ENCODE measurements at regions not wholly inside any gene's neighbourhood (a gene's known extent, or its start where the extent isn't known, plus 50 kb on each side); places are given as distances from the start of the nearest gene placed in this dataset.

DNA sequence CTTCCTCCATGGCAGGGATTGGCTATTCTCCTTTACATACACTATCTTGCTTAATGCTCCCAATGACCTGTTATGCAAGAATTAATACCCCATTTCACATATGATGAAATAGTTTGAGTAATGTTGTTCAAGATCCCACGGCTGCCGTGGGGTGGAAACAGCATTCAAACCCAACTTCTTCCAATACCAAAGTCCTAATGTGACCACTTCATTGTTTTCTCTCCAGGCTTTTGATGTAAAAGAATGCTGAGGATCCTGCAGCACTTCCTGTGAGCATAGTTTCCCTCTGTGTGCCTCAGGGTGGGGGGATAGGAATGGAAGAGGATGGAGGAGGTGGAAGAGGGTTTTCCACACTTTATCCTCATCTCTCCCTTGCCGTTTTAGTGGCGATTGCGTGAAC lies 199.4 kb downstream of the IRS1 start:
- no peak for TF ChIP-seq YY1 (IDR thresholded peaks at IDR 0.05; ENCODE audit: insufficient read depth, insufficient read length)
- no peak for TF ChIP-seq ZNF274 (IDR thresholded peaks at IDR 0.05; ENCODE audit: low read depth, low read length)
- TF ChIP-seq SUZ12 (IDR thresholded peaks at IDR 0.05; ENCODE audit: extremely low read depth, insufficient read depth, insufficient read length) = no peak
